GM12878 (cell line): ENCODE measurements at regions not wholly inside any gene's neighbourhood (a gene's known extent, or its start where the extent isn't known, plus 50 kb on each side); places are given as distances from the start of the nearest gene placed in this dataset.
A peak's percentile ranks its signal among the peaks of the same experiment; 100 is the strongest.

Source experiments
- ATAC-seq: fragments of 200-7000 bp; cut with Tn5 transposase; 3 replicates; pipeline ENCODE4 v1.9.1; 2020; ENCODE audit warnings: mild to moderate bottlenecking, moderate library complexity
- BruUV-seq: library from RNA; stranded (reverse); fragments of 400-500 nt; replicated peaks from 2 replicates; lab custom pipeline; 2021; lab: Mats Ljungman, UMichigan
- CTCF ChIA-PET: fragments of 300-600 bp; sonication (Branson Sonifier 250); formaldehyde crosslinking; extraction: SDS; loops from one replicate; lab custom pipeline; 2021; ENCODE audit warnings: inconsistent platforms; lab: Yijun Ruan, JAX
- POLR2A ChIA-PET: fragments of 350-600 bp; formaldehyde crosslinking; extraction: SDS; loops from one replicate; lab custom pipeline; 2021; ENCODE audit warnings: inconsistent platforms; lab: Charles Lee
- RAD21 ChIA-PET: fragments of 300-600 bp; sonication (Branson Sonifier 250); formaldehyde crosslinking; loops from one replicate; lab custom pipeline; 2023; ENCODE audit warnings: antibody characterized with exemption; ENCODE audit not compliant: unreplicated experiment; lab: Charles Lee
- SMC1A ChIA-PET: fragments of 300-600 bp; sonication (Branson Sonifier 250); formaldehyde crosslinking; loops from one replicate; lab custom pipeline; 2023; ENCODE audit not compliant: unreplicated experiment, uncharacterized antibody; lab: Charles Lee
- DNase-seq: peaks from one replicate; pipeline ENCODE4 v3.0.0-alpha.2; 2011; ENCODE audit warnings: low read depth, low spot score
- FAIRE-seq: peaks from 3 replicates; lab custom pipeline; 2011; peaks lifted over from hg19 to GRCh38; lab: Jason Lieb, UNC
- H2AFZ ChIP-seq: 2 replicates; pipeline ENCODE4 v1.6.0; 2011; ENCODE audit warnings: low read depth, low read length, control low read depth; ENCODE audit not compliant: control insufficient read depth
- H3K27ac ChIP-seq: 2 replicates; pipeline ENCODE4 v1.5.1; 2011; ENCODE audit warnings: control low read depth; ENCODE audit not compliant: control insufficient read depth, insufficient read depth
- H3K27me3 ChIP-seq, 2 experiments: replicated peaks in 1 of 2; 2 replicates each; pipeline versions ENCODE4 v1.6.0 to v1.6.1; 2011; ENCODE audit warnings: low read length in 1 of 2; ENCODE audit not compliant: control insufficient read depth in 2 of 2, insufficient read depth in 2 of 2
- H3K36me3 ChIP-seq, 2 experiments: 2 replicates each; pipeline ENCODE4 v1.5.1; 2011; ENCODE audit warnings: low read length in 1 of 2; ENCODE audit not compliant: control insufficient read depth in 2 of 2, insufficient read depth in 2 of 2
- H3K4me1 ChIP-seq: 2 replicates; pipeline ENCODE4 v1.6.1; 2011; ENCODE audit warnings: mild to moderate bottlenecking, low read length, moderate library complexity, mixed read lengths; ENCODE audit not compliant: control insufficient read depth, insufficient read depth
- H3K4me2 ChIP-seq: 2 replicates; pipeline ENCODE4 v1.6.0; 2011; ENCODE audit warnings: control low read depth; ENCODE audit not compliant: control insufficient read depth, insufficient read depth
- H3K4me3 ChIP-seq: fragments of 200-600 bp; sonication (generic); 2 replicates; pipeline ENCODE4 v1.5.1; 2016
- H3K79me2 ChIP-seq: 2 replicates; pipeline ENCODE4 v1.6.0; 2011; ENCODE audit warnings: low read length; ENCODE audit not compliant: control insufficient read depth, insufficient read depth
- H3K9ac ChIP-seq: 2 replicates; pipeline ENCODE4 v1.8.0; 2011; ENCODE audit warnings: low read length, control low read depth, mixed read lengths; ENCODE audit not compliant: control insufficient read depth, insufficient read depth
- H3K9me3 ChIP-seq: replicated peaks from 3 replicates; pipeline ENCODE4 v1.5.1; 2011; ENCODE audit warnings: mild to moderate bottlenecking, low read length; ENCODE audit not compliant: control insufficient read depth, insufficient read depth
- H4K20me1 ChIP-seq: 2 replicates; pipeline ENCODE4 v1.6.0; 2011; ENCODE audit not compliant: control insufficient read depth, insufficient read depth
- ATF7 ChIP-seq: fragments of 450-650 bp; IDR thresholded peaks from 2 replicates; pipeline ENCODE4 v1.6.1; 2016; ENCODE audit warnings: low read depth, mild to moderate bottlenecking
- EP300 ChIP-seq, 2 experiments: fragments of 150-350 bp in 1 of 2; IDR thresholded peaks; 2 replicates each; pipeline ENCODE4 v1.6.1; 2011 to 2012; ENCODE audit warnings: low read depth in 2 of 2, low read length in 2 of 2, borderline replicate concordance in 1 of 2, improper control_type of control experiment in 1 of 2, inconsistent platforms in 1 of 2; ENCODE audit not compliant: control insufficient read depth in 1 of 2
- GATAD2B ChIP-seq: fragments of 450-650 bp; conservative IDR thresholded peaks from 2 replicates; pipeline ENCODE4 v1.6.1; 2017; ENCODE audit warnings: low read depth, mild to moderate bottlenecking, moderate library complexity
- IRF3 ChIP-seq: fragments of 450-650 bp; IDR thresholded peaks from 2 replicates; pipeline ENCODE4 v1.6.1; 2014; ENCODE audit warnings: mild to moderate bottlenecking
- MTA2 ChIP-seq: fragments of 450-650 bp; IDR thresholded peaks from 2 replicates; pipeline ENCODE4 v1.6.1; 2016; ENCODE audit warnings: low read depth, mild to moderate bottlenecking, moderate library complexity
- NRF1 ChIP-seq: conservative IDR thresholded peaks from 2 replicates; pipeline ENCODE4 v1.6.1; 2011; ENCODE audit warnings: mild to moderate bottlenecking, low read depth, low read length, improper control_type of control experiment
- POU2F2 ChIP-seq: IDR thresholded peaks from 3 replicates; pipeline ENCODE4 v1.6.1; 2011; ENCODE audit warnings: low read depth, mild to moderate bottlenecking, low read length, borderline replicate concordance
- WGBS: methylation state at CpG from one replicate; pipeline ENCODE4 v1.1.6; 2016; ENCODE audit warnings: low lambda C conversion rate; ENCODE audit not compliant: insufficient replicate concordance, insufficient coverage; ENCODE audit errors: missing lambda C conversion rate; 5-methylcytosine and 5-hydroxymethylcytosine counted together
- in situ Hi-C: fragments of 300-500 bp; cut with MboI; formaldehyde crosslinking; loops from 9 replicates; pipeline ENCODE4 v1.14.3; 2018; ENCODE audit warnings: mixed read lengths
- intact Hi-C: fragments of 100-400 bp; cut with micrococcal nuclease; formaldehyde crosslinking; loops from one replicate; pipeline ENCODE4 v1.14.2; 2022; ENCODE audit not compliant: unreplicated experiment

- H3K79me2 ChIP-seq, result no peaks in the 10 kb centered on the region
- H2AFZ ChIP-seq, result no peak overlapping the region
- no peaks in the 10 kb centered on the region for H4K20me1 ChIP-seq
- no peaks in the 10 kb centered on the region for H3K4me1 ChIP-seq
- WGBS, result under 1% methylated on average over 6 of the region's 6 CpGs
- ChIA-PET CTCF (no interaction called here), SMC1A (no interaction called here), POLR2A (no interaction called here)
- no peaks in the 10 kb centered on the region for H3K9me3 ChIP-seq
- DNase-seq (no peak), ATAC-seq (peak; percentile 74), FAIRE-seq (no peak)
- intact Hi-C loops (no loop called here), in situ Hi-C loops (no loop called here)
- H3K27me3 ChIP-seq, result no peaks in the 10 kb centered on the region
- no peak overlapping the region for H3K4me3 ChIP-seq
- no TSS peak for BruUV-seq
- H3K36me3 ChIP-seq, result no peaks in the 10 kb centered on the region
- H3K4me2 ChIP-seq, result no peak overlapping the region
- H3K9ac ChIP-seq, result no peak overlapping the region
- TF ChIP-seq ATF7 (peak; percentile 43; the same call in 1 of the 2 replicates), NRF1 (no peak), MTA2 (peak; percentile 45; the same call in 1 of the 2 replicates), EP300 (IDR thresholded peaks at IDR 0.05; ENCODE audit: borderline replicate concordance in 1 of 2, control insufficient read depth in 1 of 2, low read depth in 2 of 2, low read length in 2 of 2) (peak in 1 of 2 experiments; percentile 19; a peak in 1 of 4 replicates), IRF3 (no peak), GATAD2B (no peak), POU2F2 (peak; percentile 42; the same call in 1 of the 3 replicates)
- TF ChIP-seq, all 136 proteins: peak for 4
- H3K27ac ChIP-seq, result no peak overlapping the region
- RAD21 ChIA-PET, result no interaction called here
These were observed 75.3 kb upstream of the PALMD start for GRCh38 chr1:99570486-99571089.
